HG02943 (cell line): ENCODE measurements at regions not wholly inside any gene's neighbourhood (a gene's known extent, or its start where the extent isn't known, plus 50 kb on each side); places are given as distances from the start of the nearest gene placed in this dataset.
"Not testable (repeated sequence)": the region's sequence is repeated elsewhere in the genome, so short reads cannot be mapped to it uniquely, and the experiment has no call there.

Source experiments
- ATAC-seq: cut with Tn5 transposase; IDR thresholded peaks from one replicate; pipeline ENCODE4 v1.9.1; 2021; ENCODE audit warnings: mild to moderate bottlenecking, low read depth, moderate library complexity; ENCODE audit not compliant: unreplicated experiment

DNA sequence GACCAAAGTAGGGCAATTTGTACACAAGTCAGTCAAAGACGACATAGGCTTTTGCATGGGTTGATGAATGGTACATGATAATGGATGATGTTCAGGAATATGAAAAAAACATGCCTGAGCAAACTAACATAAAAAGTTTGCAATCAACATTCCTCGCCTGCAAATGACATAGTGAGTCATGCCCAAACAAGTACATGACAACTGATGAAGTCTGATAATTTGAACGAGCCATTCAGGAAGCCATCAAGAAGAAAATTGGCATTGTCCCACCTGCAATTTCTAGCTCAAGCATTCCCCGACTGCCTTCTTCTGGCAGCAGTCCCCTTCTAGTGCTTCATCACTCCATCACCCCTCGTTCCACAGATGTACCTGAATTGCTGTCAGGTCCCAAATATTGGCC is 118.4 kb upstream of the NR5A2 start:
- no peak for ATAC-seq

DNA sequence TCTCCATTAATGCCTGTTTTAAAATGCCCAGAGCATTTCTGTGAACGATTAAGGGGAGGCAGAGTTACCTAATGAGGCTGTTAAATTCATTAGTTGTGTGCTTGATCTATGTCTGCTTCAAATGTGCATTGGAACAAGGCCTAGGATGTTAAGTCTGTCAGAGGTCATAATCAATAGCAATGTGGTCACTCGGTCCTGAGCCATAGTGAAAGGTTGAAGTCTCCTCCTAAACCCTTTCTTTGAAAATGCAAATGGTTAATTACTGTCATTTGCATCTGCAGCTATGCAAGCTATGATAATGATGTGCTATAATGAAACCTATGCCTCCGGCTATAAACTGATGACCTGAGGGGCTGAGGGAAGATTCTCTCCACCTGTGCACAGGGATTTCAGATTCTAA is 114.2 kb upstream of the NR5A2 start:
- no peak for ATAC-seq

DNA sequence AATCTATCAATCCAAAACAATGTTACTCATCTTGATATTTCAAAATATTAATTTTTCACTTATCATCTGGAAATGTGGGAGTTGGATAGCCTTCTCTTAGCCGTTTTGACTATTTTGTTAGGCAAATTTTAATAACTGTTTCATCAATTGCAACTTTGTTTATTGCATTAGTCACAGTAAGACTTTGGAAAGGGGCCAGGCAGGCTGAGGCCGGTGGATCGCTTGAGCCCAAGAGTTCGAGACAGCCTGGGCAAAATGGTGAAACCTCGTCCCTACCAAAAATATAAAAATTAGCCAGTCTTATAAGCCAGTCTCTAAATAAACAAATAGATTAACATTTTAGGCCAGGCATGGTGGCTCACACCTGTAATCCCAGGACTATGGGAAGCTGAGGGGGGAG is 113.0 kb upstream of the NR5A2 start:
- no peak for ATAC-seq

DNA sequence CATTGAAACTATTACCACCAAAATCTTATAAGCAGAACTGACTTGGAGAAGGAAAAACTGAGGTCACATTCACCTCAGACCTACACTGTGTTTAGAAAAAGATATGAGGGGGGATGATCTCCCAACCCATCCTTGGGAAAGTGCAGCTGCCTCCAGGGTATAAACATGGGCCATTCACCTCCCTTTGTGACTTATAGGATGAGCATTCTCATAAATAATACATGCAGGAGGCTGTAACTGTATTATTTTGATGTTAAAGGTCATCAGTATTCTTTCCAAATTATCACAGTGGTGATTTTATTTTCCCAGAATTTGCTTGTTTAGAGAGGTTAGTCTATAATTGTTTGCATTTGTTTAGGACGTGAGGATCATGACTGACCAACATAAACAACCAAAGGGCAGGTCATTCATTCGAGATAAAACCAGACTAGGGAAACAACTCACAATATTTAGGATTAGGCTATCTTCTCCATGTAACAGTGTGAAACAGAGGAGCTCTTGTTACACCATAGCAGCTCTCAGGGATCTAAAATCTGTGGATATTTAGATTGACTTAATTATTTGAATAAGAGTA is 109.2 kb upstream of the NR5A2 start:
- ATAC-seq: no peak

DNA sequence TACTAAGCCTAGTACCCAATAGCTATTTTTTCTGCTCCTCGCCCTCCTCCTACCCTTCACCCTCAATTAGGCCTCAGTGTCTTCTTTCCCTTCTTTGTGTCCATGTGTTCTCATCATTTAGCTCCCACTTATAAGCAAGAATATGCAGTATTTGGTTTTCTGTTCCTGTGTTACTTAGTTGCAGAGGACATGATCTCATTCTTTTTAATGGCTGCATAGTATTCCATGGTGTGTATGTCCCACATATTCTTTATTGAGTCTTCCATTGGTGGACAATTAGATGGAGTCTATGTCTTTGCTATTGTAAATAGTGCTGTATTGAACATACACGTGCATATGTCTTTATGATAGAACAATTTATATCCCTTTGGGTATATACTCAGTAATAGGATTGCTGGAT is 106.9 kb upstream of the NR5A2 start:
- no peak for ATAC-seq

- no peak for ATAC-seq
Measured at GRCh38 chr1:199929556-199929955, 98.0 kb upstream of the NR5A2 start.

GRCh38 chr1:199930067-199930466 is 97.4 kb upstream of the NR5A2 start:
- ATAC-seq: not testable (repeated sequence)

DNA sequence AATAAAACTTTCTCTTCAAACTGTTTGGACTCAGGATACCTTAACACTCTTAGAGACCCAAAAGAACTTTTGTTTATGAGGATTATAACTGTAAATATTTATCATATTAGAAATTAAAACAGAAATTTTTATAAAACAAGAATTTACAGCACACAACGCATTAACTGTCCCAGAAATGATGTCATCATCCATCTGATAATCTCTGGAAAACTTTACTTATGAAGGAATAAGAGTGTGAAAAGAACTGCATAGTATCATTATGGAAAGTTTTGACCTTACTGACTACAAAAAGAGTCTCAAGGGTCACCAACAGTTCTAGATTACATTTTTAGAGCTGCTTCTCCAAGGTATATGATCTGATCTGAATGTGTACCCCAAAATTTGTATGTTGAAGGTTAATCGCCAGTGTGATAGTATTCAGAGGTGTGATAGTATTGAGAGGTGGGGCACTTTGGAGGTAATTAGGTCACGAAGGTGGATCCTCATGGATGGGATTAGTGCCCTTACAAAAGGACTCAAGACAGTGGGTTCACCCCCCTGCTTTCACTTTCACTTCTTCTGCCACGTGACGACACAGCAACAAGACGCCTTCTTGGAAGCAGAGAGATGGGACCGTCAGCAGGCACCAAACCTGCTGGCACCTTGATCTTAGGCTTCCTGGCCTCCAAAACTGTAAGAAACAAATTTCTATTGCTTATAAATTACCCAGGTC is 95.7 kb upstream of the NR5A2 start:
- no peak for ATAC-seq

DNA sequence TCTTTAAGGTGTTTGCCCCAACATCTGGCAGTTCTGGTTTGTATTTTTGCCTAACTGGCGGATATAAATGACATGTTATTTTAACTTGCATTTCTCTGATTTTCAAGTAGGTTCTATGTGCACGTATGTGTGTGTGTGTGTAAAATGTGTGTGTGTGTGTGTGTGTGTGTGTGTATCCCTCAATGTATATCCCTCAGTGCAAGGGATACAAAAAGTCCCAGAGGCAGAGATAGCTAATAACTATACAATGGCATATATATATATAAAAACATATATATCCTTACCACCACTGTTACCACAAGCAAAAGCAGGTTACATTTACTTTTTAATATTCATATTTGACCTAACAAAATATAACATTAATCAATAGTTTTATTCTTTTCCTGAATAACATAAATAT is 95.0 kb upstream of the NR5A2 start:
- ATAC-seq: no peak

DNA sequence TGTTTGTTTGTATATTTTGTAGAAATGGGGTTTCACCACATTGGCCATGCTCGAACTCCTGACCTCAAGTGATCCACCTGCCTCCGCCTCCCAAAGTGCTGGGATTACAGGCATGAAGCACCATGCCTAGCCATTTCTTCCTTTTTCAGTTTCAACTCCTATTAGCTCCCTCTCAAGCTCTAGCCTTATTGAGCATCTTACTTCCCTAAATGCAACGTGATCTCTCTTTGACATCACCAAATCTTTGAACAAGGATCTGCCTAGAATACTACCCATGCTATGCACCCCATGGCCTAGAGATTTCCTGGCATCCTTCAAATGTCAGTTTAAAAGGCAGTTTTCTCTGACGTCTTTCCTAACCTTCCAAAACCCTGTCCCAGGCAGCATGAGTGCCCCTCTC is 91.1 kb upstream of the NR5A2 start:
- no peak for ATAC-seq

DNA sequence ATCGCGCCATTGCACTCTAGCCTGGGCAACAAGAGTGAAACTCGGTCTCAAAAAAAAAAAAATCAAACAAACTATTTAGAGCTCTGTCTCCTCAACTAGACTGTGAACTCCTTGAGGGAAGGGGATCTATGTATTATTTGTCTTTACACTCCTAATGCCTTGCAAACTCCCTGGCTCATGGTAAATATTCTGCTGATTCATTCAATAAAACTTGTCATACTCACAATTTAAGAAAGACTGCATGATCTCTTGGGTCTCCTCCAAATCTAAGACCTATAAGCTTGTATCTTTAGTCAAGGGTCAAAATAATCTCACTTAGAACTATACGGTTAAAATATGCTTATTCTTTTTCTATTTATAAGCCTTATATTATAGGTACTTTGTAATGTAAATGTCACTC is 90.3 kb upstream of the NR5A2 start:
- no peak for ATAC-seq

GRCh38 chr1:199937661-199938060 is 89.8 kb upstream of the NR5A2 start:
- ATAC-seq: no peak

DNA sequence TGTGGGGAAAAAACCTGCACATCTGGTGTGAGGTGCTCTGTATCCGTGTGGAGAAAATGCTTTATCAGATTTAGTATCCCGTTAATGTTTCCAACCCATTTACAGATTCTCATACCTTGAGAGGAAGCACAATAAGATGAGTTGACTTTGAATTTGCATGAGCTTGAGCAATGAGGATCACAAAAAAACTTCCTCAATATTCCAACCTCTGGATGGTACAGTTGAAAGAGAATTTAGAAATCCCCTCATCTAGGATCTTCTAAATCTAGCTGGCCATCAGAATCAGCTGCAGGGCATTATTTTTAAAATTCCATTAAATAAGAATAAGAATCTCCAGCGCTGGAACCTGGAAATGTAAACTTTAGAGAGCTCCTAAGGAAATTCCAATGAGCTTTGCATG is 82.5 kb upstream of the NR5A2 start:
- no peak for ATAC-seq

- no peak for ATAC-seq
Measured at GRCh38 chr1:199945591-199945990, 81.9 kb upstream of the NR5A2 start.

GRCh38 chr1:199946305-199947155 is 81.0 kb upstream of the NR5A2 start:
- no peak for ATAC-seq

- ATAC-seq: no peak
Measured at GRCh38 chr1:199948587-199949280, 78.8 kb upstream of the NR5A2 start.

GRCh38 chr1:199951005-199951404 is 76.5 kb upstream of the NR5A2 start:
- not testable (repeated sequence) for ATAC-seq

DNA sequence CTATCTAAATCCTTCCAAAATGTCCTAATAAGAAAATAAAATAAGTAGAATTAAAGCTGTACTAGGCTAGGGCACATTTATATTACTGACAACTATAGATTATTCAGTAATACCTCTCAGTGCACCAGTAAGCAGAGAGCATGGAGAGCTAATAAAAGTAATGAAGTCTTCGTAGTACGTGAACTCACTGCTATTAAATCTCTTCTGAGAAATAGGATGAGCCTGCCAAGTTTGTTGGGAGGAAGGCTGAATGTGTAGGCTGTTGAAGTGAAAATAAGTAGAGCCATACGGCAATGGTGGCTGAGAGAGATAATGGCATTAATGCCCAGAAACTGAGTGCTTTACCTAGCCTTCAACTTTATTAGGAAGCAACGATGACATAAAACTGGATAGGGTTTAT is 73.9 kb upstream of the NR5A2 start:
- no peak for ATAC-seq

DNA sequence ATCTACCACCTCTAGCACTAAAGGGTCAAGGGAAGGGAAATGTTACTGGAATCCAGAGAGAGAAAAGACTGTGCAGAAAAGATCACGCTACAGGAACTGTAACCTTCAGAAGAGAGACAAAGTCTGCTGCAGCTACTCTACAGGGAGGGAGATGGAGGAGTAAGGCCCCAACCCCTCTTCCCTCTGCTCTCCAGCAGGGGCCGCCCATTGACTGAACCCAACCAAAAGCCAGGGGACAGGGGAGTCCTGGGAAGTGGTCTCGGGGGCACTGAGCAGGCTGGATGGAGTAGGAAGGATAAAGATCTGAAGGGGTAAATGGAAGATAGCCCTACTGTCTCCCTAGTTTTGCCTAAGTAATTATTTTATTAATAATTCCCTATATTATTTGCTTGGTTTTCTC is 72.8 kb upstream of the NR5A2 start:
- ATAC-seq: no peak

GRCh38 chr1:199955235-199955634 is 72.3 kb upstream of the NR5A2 start:
- ATAC-seq: no peak

- ATAC-seq: no peak
Measured at GRCh38 chr1:199956005-199956404, 71.5 kb upstream of the NR5A2 start.
